ENCODE measurements at regions not wholly inside any gene's neighbourhood (a gene's known extent, or its start where the extent isn't known, plus 50 kb on each side); places are given as distances from the start of the nearest gene placed in this dataset.
"Not testable (repeated sequence)": the region's sequence is repeated elsewhere in the genome, so short reads cannot be mapped to it uniquely, and the experiment has no call there.

DNA sequence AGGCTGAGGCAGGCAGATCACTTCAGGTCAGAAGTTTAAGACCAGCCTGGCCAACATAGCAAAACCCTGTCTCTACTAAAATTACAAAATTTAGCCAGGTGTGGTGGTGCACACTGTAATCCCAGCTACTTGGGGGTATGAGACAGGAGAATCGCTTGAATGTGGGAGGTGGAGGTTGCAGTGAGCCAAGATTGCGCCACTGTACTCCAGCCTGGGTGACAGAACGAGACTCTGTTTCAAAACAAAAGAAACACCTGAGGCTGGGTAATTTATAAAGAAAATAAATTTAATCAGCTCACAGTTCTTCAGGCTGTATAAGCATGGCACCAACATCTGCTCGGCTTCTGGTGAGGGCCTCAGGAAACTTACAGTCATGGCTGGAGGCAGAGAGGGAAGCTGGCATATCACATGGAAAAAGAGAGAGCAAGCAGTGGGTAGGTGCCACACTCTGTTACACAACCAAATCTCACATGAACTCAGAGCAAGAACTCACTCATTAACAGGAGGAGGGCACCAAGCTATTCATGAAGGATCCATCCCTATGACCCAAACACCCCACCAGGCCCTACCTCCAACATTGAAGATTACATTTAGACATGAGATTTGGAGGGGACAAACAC is 244.1 kb upstream of the RBBP8 start:
- no peak for DNase-seq (ENCODE audit: low spot score in 2 of 2)
- no peak for FAIRE-seq

GRCh38 chr18:22689712-22690111 is 243.4 kb upstream of the RBBP8 start:
- DNase-seq (ENCODE audit: low spot score in 2 of 2) (no peak), FAIRE-seq (no peak)

- FAIRE-seq, result no peak
- DNase-seq (ENCODE audit: low spot score in 2 of 2), result no peak
Observed at GRCh38 chr18:22690556-22690955, 242.6 kb upstream of the RBBP8 start.

- DNase-seq (ENCODE audit: low spot score in 2 of 2) (no peak), FAIRE-seq (no peak)
Observed at GRCh38 chr18:22691946-22692710, 241.0 kb upstream of the RBBP8 start.

DNA sequence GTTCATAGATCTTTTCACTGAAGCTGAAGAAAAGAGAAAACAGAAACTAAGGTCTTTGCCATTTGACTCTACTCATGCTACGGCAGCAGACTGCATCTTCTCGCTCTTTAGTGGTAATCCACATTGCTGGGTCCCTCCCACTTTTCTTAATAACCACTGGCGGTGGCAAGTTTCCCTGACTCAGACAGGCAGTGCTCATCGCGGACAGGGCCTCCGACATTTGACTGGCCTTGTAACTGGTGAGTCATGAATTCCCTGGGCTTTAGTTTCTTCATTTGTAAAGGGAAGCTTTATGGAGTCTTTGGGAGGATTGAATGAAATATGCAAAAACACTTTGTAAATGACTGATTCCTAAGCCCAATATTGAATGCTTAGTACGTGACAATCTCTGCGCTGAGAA is 238.2 kb upstream of the RBBP8 start:
- no peak for DNase-seq (ENCODE audit: low spot score in 2 of 2)
- FAIRE-seq, result no peak

DNA sequence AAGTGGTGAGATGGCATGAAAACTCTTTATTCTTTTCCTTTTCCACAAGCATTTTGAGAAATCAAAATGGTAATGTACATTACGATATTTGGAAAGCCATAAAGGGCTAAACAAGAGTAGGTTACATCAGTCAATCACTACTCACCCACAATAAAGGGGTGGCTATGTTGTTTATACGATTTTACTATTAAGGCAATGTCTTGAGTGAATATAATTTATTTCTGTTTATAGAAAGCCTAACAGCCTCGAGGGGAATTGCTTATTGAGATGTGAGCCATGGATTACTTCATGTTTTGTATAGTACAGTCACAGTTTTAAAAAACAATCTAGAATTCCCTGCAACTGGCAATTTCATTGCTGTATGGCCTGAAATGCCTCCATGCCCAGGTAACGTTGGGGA is 237.5 kb upstream of the RBBP8 start:
- no peak for DNase-seq (ENCODE audit: low spot score in 2 of 2)
- no peak for FAIRE-seq

DNA sequence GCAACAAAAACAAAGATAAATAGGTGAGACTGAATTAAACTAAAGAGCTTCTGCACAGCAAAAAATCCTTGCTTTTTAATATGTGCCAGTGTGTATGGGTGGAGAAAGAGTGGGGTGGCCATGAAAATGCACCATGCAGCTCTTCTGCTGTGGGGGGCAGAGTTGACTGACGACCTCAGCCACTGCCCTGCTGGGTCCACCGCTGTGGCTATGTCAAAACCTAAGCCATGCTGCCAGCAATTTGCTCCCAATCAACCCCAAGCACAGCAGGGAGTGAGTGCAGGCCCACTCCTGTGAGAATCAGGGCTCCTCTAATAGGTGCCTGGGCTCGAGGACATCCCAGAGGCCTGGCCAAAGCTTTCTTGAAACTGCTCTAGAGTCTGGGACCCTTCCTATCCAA is 235.6 kb upstream of the RBBP8 start:
- FAIRE-seq (no peak), DNase-seq (ENCODE audit: low spot score in 2 of 2) (no peak)

DNA sequence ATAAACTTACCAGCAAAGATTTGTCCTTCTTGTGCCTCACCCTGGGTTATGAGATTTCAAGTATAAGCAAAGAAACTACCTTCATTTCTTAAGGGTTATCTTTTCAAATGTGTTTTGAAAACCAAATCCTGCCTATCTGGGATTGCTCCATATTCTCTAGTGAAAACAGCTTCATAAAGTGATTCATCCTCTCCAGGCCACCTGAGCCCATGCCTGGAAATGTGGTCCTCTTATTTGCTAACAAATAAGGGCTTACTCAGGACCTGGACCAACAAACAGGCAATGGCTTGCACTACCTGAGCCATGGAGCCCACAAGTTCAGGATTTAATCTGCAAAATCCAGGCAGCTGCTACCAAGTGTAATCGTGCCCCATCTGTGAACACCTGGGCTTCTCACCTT is 234.4 kb upstream of the RBBP8 start:
- no peak for DNase-seq (ENCODE audit: low spot score in 2 of 2)
- no peak for FAIRE-seq

DNA sequence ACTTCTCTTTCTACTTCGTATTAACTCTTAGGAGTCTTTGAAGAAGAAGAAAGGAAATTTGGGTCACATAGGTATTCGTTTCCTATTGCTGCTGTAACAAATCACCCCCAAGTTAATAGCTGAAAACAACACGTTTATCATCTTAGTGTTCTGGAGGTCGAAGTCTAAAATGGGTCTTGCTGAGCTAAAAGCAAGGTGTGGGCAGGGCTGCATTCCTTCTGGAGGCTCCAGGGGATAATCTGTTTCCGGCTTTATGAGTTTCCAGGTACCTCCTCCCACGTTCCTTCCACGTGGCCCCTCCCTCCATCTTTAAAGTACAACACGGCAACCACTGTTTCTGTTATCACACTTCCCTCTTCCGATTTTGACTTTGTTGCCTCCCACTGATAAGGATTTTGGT is 233.5 kb upstream of the RBBP8 start:
- DNase-seq (ENCODE audit: low spot score in 2 of 2) (no peak), FAIRE-seq (no peak)

- peak; percentile 94 for FAIRE-seq
- DNase-seq (ENCODE audit: low spot score in 2 of 2), result no peak
Observed at GRCh38 chr18:22700920-22701319, 232.2 kb upstream of the RBBP8 start.

DNA sequence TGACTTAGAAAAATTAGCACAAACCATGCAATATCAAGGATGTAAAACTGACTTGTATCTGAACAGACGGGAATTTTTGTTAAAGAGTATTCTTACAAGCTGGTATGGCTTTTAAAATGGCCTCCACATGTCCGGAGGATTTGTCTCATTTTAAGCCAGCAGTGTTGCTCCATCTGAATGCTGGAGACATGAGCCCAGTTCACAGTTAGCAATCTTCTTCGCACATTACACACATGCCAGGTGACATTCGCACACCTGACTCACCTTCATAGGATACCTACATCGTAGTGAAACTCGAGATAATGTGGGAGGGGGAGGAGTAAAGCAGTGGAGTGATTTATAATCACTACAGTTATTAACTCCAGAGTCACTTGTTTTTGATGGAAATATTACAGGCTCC is 231.8 kb upstream of the RBBP8 start:
- FAIRE-seq, result no peak

DNA sequence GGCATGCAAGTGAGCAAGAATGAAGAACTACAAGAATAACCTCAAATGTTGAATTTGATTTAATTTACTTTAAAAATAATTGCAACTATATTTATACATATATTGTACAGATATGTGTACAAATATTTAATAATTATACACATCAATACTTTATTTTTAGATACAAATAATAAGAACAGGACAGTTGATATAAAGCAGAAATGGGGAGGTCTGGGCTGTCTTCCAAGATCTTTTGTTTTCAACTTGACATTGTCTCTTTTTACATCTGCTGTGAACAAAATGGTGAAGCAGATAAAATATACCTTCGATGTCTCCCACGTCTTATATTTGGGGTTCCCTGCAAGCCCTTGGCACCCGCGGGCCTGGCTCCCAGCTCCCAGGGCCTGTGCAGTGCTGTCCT is 231.3 kb upstream of the RBBP8 start:
- FAIRE-seq (no peak), DNase-seq (ENCODE audit: low spot score in 2 of 2) (no peak)

More for the DNA sequence above, 231.8 kb upstream of the RBBP8 start:
- no peak for DNase-seq (ENCODE audit: low spot score in 2 of 2)

DNA sequence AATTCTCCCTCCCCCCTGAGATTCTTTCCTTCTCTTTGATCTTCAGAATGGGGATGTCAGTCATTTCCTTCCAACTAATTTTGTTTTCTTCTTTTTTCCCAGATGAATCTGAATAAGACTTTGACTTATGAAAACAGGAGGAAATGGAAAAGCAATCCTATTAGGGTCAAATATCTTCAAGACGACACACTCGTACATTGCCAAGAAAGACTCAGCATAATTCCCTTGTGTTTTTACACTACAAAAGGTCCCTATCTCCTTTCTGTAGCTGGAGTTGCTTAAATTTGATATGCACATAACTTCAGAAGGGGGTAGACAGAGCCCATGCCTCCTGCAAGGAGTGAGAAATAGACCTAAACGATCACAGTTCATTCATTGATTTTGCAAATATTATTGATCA is 230.3 kb upstream of the RBBP8 start:
- DNase-seq (ENCODE audit: low spot score in 2 of 2) (no peak), FAIRE-seq (no peak)

DNA sequence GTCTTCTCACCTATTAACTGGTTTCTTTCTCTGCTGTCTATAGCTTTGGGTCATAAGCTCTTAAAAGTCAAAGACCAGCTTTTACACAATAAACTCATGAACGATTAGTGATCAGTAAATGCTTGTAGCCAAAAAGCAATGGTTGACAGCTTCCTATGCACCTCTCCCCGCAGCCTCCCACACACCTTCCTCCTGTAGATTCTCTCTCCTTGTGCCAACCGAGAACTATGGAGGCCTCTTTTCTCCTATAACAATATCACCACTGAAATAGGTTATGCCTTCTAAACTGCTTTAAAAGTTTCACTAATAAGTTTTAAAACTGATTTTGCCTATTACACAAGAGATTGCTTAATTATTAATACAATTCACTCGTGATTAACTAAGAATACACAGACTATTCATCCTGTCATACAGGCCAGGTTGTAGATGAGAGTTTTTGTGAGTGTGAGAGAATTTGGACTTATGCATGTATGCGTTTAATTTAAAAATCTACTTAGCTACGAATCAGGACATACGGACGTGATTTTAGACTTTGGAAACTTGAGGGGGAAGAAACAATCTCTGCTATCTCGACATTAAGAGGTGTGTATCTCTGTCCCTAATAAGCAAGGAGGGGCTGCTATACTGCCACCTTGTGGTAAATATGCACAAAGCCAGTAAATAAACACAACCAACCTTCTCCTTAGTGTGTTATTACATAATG is 229.1 kb upstream of the RBBP8 start:
- FAIRE-seq (no peak), DNase-seq (ENCODE audit: low spot score in 2 of 2) (peak; percentile 19 to 48)

GRCh38 chr18:22704586-22704918 is 228.6 kb upstream of the RBBP8 start:
- DNase-seq (ENCODE audit: low spot score in 2 of 2) (no peak), FAIRE-seq (peak; percentile 8)

- DNase-seq (ENCODE audit: low spot score in 2 of 2) (no peak), FAIRE-seq (no peak)
Observed at GRCh38 chr18:22705328-22705727, 227.8 kb upstream of the RBBP8 start.

- not testable (repeated sequence) for FAIRE-seq; DNase-seq (ENCODE audit: low spot score in 2 of 2)
Observed at GRCh38 chr18:22706025-22706424, 227.1 kb upstream of the RBBP8 start.

DNA sequence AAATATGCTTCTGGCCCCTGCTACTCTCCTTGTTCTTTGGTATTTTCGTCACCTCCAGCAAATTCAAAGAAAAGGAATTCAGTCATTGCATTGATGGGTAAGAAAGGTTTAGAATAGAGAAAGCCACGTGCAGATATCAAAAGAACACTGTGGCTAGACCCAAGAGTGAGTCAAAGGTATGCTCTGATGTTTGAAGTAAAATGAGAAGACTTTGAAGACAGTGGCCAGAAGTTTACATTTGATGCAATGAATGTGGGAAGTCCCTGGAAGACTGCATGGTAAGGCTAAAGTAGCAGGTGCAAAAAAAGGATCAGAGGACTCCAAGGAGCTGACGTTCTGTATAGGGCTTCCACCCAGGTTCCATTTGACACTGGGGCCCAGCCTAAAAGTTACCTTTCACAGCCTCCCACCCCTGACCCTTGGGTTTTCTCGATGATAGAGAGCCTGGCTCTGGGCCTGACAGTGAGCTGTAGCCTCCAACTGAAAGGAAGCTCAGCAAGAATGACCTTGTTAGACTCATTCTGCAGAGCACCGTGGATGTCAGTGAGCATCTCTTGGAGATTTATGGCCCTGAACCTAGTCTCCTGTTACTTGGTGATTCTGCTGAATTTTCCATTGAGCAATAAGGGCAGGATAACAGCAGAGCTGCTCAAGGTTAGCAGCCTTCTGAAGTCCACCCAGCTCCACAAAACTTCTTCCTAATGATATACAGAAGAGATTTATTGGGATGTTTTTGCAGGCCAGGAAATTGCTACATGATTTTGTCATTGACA is 223.7 kb upstream of the RBBP8 start:
- FAIRE-seq, result no peak
- DNase-seq (ENCODE audit: low spot score in 2 of 2), result no peak

GRCh38 chr18:22710673-22711191 is 222.4 kb upstream of the RBBP8 start:
- FAIRE-seq (no peak), DNase-seq (ENCODE audit: low spot score in 2 of 2) (no peak)

- FAIRE-seq (no peak), DNase-seq (ENCODE audit: low spot score in 2 of 2) (no peak)
Observed at GRCh38 chr18:22711192-22711685, 221.9 kb upstream of the RBBP8 start.

- DNase-seq (ENCODE audit: low spot score in 2 of 2) (no peak), FAIRE-seq (no peak)
Observed at GRCh38 chr18:22713511-22713910, 219.6 kb upstream of the RBBP8 start.

Measured in frontal cortex (tissue), 3 donors.